Stimulated activated effector memory CD8-positive, alpha-beta T cell treated with anti-CD3 and anti-CD28 coated beads, Interleukin-12 subunit alpha, Interleukin-12 subunit beta, amount 100 ng/mL, for 72 hours (primary cell): ENCODE measurements at regions not wholly inside any gene's neighbourhood (a gene's known extent, or its start where the extent isn't known, plus 50 kb on each side); places are given as distances from the start of the nearest gene placed in this dataset.

ENCODE experiments used
- ATAC-seq: fragments of 150-1000 bp; cut with Tn5 transposase; 2 replicates; pipeline ENCODE4 v1.10.0; 2021
- DNase-seq, 2 donors: peaks; one replicate each; pipeline ENCODE4 v3.0.0; 2021 to 2022; ENCODE audit warnings: low spot score in 2 of 2
- H3K27ac Mint-ChIP-seq: one replicate; pipeline ENCODE4 v1.8.0; 2022; ENCODE audit warnings: mild to moderate bottlenecking, mixed read lengths
- H3K36me3 Mint-ChIP-seq: one replicate; pipeline ENCODE4 v1.8.0; 2022; ENCODE audit warnings: mild to moderate bottlenecking, mixed read lengths
- H3K4me1 Mint-ChIP-seq: one replicate; pipeline ENCODE4 v1.8.0; 2022; ENCODE audit warnings: mixed read lengths
- H3K4me3 Mint-ChIP-seq: one replicate; pipeline ENCODE4 v1.8.0; 2022; ENCODE audit warnings: mild to moderate bottlenecking, mixed read lengths
- H3K9me3 Mint-ChIP-seq: one replicate; pipeline ENCODE4 v1.8.0; 2022; ENCODE audit warnings: mixed read lengths

DNA sequence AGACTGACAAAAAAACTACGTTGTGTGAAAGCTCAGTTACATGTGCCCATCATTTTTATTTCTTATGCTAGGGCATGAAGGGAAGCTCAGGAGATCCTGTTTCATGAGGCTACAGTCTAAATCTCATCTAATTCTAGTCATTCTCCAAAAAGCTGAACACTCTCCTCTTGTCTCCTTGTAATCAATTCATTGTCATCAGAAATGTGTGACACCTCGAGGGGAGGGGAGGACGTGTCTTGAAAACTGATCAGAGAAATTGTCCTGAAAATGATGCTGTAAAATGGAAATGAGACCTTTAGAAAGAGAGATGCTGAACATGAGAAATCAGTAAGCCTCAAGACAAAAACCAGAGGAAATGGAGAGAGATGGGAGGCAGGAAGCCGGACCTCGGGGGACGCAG is 103.4 kb downstream of the DAD1 start:
- peak overlapping the region; percentile 53 for H3K4me3 Mint-ChIP-seq
- H3K4me1 Mint-ChIP-seq, result peaks cover 15% of the 10 kb centered on the region
- DNase-seq, result no peak
- H3K9me3 Mint-ChIP-seq, result no peaks in the 10 kb centered on the region
- no peak for ATAC-seq
- peak overlapping the region; percentile 29 for H3K27ac Mint-ChIP-seq
- H3K36me3 Mint-ChIP-seq, result peaks cover 77% of the 10 kb centered on the region

DNA sequence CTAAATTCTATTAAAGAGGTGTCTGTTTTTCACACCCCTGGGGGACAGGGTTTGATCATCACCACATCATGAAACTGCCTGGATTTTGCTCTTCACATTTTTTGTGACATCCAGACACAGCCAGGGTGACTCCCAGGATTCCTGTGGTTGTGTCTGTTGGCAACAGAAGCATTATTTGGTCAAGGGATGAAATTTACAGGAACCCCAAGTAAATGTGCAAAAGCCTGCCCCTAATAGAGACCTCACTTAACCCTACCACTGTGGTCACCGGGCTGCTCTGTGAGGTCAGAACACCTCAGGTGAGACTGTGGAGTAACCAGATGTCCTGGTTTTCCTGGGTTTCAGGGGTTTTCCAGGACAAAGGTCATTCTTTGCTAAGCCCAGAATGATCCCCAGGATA is 103.8 kb downstream of the DAD1 start:
- Mint-ChIP-seq H3K36me3 (peaks cover 74% of the 10 kb centered on the region), H3K27ac (no peak overlapping the region), H3K4me3 (peak overlapping the region; percentile 53), H3K4me1 (peaks cover 10% of the 10 kb centered on the region), H3K9me3 (no peaks in the 10 kb centered on the region)
- ATAC-seq (no peak), DNase-seq (no peak)

DNA sequence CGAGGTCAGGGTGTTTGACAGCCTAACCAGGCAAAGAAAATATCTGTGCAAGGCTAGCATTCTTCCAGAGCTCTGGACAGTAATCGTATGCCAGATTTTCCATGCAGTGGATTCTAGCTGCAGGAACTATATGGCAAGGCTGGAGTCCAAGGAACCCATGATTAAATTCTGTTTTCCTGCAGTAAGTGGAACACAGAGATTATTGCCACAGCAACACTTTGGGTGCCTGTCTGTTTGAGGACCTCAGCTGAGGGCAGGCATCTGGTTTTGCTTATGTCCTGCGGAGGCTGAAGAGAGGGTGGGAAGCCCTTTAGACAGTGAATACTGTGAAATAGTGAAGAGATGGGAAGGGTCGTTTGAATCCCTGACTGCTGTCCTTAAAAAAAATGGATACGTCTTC is 104.4 kb downstream of the DAD1 start:
- Mint-ChIP-seq H3K36me3 (peaks cover 68% of the 10 kb centered on the region), H3K9me3 (no peaks in the 10 kb centered on the region), H3K4me3 (peak overlapping the region; percentile 47), H3K4me1 (peaks cover 5% of the 10 kb centered on the region), H3K27ac (no peak overlapping the region)
- ATAC-seq (no peak), DNase-seq (no peak)

DNA sequence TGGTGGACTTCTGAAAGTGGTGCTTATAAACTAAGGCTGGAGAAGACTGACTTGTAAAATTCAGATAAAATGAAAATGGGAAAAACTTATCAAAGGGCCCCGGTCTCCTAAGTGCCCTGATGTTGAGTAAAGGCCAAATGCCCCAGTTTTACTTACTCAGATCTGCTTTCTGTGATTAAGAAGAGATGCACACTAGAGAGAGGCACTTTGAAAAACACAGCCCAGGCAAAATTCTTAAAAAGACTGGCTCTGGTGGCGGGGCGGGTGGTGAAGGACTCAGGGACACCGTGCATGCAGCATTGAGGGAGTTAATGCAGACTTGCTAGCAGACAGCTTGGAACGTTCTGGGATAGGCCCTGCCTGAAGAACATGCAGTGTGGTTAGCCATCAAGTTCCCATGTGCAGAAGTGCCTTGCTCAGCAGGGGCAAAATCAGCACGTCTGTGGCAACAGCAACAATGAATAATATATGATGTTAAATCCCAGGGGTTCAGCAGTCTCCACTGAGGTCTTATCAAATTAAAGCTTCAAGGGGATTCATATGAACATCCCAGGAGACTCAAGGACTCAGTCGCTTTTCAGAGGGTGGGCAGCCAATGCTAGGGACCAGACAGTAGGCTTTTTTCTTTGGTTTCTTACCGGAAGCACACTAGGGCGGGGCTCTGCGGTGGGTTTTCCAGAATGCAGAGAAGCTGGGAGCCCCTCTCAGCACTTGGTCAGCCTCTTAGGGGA is 105.0 kb downstream of the DAD1 start:
- Mint-ChIP-seq H3K27ac (peak overlapping the region; percentile 48), H3K4me3 (peak overlapping the region; percentile 47), H3K36me3 (peaks cover 62% of the 10 kb centered on the region), H3K9me3 (no peaks in the 10 kb centered on the region), H3K4me1 (peaks cover 5% of the 10 kb centered on the region)
- ATAC-seq (no peak), DNase-seq (no peak)

DNA sequence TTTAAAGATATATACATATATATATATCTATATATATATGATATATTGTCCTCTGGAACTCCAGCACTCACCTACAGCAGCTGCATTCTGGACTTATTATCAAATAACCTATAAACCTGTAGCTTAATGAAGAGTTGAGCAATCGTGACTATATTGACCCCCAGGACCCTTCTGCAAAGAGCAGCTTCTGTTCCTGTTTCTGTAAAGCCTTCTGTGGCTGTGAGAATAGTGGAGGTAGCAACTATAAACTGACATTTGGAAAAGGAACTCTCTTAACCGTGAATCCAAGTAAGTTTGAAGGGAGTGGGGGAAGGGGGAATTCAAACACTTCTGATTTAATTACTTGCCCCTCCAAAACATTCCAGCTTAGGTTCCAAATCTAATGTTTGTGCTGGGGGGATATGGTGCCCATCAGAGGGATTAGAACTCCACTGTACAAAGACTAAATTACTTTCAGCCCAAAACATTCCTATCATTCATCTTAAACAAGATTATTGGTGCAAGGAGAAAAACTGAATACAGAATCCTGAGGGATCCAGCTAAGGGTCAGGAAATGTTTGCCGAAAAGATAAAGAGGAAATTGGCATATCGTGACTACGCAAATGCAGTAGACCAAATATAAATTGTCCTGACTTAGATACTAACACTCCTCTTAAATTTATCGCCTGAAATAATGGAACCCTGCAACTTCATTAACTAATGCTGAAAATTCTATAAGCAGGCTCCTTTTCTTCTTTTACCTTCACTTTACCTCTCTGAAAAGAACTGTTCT is 106.1 kb downstream of the DAD1 start:
- Mint-ChIP-seq H3K4me3 (peak overlapping the region; percentile 47), H3K27ac (peak overlapping the region; percentile 80), H3K36me3 (peaks cover 51% of the 10 kb centered on the region), H3K4me1 (no peaks in the 10 kb centered on the region), H3K9me3 (no peaks in the 10 kb centered on the region)
- no peak for DNase-seq
- ATAC-seq, result no peak

DNA sequence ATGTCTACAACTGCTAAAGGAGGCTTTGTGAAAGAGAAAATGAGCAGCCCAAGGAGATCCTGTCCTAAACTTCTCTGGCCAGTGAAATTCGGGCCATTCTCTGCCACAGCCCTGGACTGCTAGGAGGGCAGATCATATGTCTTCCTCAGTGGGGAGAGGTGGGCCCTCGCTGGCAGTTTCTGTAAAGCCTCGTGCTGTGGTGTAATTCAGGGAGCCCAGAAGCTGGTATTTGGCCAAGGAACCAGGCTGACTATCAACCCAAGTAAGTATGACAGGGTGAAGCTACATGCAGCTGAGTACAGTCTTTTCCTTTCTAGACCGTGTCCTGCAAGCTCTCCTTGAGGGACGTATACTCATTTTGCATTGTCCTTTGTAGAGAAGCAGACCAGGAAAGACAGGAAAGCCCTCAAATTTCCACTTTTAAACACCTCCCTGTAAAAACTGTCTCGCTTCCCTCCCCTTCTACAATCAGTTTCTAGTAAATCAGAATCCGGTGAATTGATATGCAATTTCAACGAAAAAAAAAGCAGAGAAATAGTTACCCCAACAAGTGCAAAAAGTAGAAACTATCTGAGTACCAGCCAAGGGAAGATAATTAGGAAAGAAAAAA is 106.8 kb downstream of the DAD1 start:
- Mint-ChIP-seq H3K9me3 (no peaks in the 10 kb centered on the region), H3K4me3 (peak overlapping the region; percentile 38), H3K27ac (peak overlapping the region; percentile 80), H3K36me3 (peaks cover 49% of the 10 kb centered on the region), H3K4me1 (no peaks in the 10 kb centered on the region)
- ATAC-seq (no peak), DNase-seq (no peak)

DNA sequence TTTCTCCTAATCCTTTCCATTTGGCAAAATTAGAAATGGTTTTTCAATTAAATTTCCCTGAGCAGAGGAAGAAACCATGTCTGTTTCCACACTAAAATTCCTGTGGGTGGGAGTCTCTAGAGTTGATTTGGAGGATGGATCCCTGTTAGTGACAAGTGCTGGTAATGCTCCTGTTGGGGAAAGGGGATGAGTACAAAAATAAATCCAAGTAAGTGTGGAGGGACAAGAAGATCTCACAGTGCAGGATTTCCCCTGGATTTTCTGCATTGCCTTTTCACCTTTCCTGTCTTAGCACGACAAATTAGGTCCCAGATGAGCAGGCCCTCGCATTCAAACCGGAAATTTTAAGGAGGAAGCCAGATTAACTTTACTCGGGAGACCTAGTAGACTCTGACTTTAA is 107.5 kb downstream of the DAD1 start:
- Mint-ChIP-seq H3K4me1 (no peaks in the 10 kb centered on the region), H3K36me3 (peaks cover 46% of the 10 kb centered on the region), H3K4me3 (peak overlapping the region; percentile 38), H3K27ac (peak overlapping the region; percentile 80), H3K9me3 (no peaks in the 10 kb centered on the region)
- DNase-seq, result no peak
- ATAC-seq, result no peak

DNA sequence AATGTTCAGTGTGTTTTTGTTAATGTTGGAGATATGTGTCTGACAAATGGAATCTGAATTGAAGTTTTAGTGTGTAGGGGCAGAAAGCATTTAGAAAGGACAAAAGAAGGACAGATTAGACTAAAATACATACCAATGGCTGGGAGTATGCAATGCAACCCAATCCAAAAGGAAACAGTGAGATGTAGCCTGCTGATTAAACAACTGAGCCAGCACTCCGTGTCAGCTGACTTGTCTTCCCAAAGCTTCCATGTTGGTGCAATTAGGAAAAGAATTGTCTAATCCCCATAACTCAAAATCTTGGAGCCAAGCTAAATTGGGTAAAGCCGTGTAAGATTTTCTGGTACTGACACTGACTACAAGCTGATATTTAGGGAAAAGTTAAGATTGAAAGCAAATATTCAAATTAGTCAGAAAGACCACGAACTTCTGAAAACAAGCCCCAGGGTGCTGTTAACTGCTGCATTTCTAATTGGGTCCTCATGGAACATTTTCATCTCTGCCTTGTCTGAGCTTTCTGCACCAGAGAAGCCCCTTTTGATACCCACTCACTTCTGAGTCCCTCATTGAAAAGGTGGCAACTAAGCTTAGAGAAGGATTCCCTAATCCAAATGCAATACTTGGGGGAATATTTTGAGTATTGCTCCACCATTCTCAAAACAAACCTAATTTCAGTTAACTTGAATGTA is 109.1 kb downstream of the DAD1 start:
- no peak overlapping the region for H3K27ac Mint-ChIP-seq
- DNase-seq (no peak), ATAC-seq (no peak)

DNA sequence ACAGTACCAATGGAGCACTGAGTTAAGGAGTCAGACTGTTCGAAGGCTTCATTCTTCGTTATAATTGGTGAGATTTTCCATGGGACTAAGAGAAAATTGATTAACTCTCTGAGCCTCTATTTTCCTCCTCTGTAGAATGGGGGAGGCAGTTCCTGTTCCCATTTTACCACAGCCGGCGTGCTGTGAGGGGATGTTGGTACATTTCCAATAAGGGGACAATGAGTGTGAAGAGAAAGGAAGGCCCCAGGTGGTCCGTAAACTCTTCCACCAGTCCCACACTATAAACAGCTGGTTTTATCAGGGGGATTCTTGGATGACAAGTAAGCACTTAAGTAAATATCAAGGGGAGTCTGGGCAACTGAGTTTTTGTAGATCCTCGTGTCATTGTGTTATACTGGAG is 109.9 kb downstream of the DAD1 start:
- DNase-seq (no peak), ATAC-seq (no peak)
- Mint-ChIP-seq H3K4me1 (no peaks in the 10 kb centered on the region), H3K4me3 (peak overlapping the region; percentile 32), H3K27ac (no peak overlapping the region), H3K36me3 (peaks cover 32% of the 10 kb centered on the region), H3K9me3 (no peaks in the 10 kb centered on the region)

More for the DNA sequence above, 109.1 kb downstream of the DAD1 start:
- H3K4me3 Mint-ChIP-seq, result peak overlapping the region; percentile 32
- no peaks in the 10 kb centered on the region for H3K4me1 Mint-ChIP-seq
- H3K36me3 Mint-ChIP-seq, result peaks cover 34% of the 10 kb centered on the region
- H3K9me3 Mint-ChIP-seq, result no peaks in the 10 kb centered on the region

DNA sequence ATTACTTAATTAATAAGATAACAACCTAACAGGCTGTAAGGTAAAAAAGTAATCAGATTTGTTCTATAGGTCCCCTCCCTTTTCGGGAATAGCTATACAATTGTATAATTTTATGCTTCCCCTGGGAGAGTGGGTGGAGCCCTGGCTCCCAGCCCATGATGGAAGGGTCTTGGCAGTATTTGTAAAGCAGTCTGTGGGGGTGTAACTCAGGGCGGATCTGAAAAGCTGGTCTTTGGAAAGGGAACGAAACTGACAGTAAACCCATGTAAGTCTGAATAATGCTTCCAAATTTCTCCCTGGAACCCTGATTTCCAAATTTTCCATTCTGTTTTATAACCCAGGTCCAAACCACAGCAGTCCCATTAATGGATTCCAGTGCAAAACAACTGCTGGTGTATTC is 110.4 kb downstream of the DAD1 start:
- Mint-ChIP-seq H3K27ac (no peak overlapping the region), H3K9me3 (no peaks in the 10 kb centered on the region), H3K4me1 (no peaks in the 10 kb centered on the region), H3K36me3 (peaks cover 27% of the 10 kb centered on the region), H3K4me3 (peak overlapping the region; percentile 32)
- DNase-seq (no peak), ATAC-seq (no peak)

DNA sequence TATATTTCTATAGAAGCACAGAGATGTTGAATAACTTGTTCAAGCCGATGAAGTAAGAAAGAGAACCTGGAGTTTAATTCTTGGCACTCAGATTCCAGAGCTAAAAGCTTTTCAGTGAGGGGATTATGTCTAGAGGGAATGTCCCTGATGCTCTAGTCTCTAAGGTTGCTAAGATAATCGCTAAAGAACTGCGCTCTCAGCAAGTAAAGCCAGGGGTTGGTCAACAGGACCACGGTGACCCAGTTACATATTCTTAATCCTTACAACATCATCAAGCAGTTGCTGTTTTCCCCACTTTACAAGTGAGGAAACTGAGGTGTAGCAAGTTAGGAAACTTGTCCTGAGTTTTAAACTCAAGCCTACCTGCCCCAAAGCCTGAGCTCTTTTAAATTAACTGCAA is 110.8 kb downstream of the DAD1 start:
- ATAC-seq, result no peak
- Mint-ChIP-seq H3K9me3 (no peaks in the 10 kb centered on the region), H3K36me3 (peaks cover 23% of the 10 kb centered on the region), H3K4me3 (no peak overlapping the region), H3K27ac (no peak overlapping the region), H3K4me1 (no peaks in the 10 kb centered on the region)
- DNase-seq, result no peak

DNA sequence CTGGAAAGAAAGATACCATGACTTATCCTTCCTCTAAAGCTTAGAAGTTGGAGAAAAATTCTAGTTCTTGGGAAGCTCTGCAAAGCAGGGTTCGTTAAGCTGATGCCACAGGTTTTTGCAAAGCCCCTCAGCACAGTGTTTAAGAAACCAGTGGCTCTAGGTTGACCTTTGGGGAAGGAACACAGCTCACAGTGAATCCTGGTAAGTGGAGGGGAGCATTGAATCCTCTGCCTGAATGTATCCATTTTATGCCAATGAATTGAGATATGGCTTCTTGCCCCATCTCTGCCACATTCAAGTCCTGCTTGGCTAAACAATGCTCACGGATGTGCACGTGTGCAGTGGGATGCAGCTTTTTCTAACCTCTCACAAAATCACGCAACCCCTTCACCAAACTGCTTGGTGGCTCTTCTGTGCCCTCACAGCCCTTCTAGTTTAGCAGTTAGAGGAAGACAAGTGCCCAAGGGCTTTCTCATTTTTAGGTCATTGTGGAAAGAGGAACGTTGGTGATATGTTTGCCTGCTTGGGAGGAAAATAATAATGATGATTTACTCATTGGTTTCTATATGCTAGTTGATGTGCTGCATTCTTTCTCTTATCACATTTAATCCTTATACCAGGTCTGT is 111.3 kb downstream of the DAD1 start:
- Mint-ChIP-seq H3K36me3 (peaks cover 20% of the 10 kb centered on the region), H3K4me1 (no peaks in the 10 kb centered on the region), H3K9me3 (no peaks in the 10 kb centered on the region), H3K27ac (no peak overlapping the region), H3K4me3 (no peak overlapping the region)
- ATAC-seq (no peak), DNase-seq (no peak)

DNA sequence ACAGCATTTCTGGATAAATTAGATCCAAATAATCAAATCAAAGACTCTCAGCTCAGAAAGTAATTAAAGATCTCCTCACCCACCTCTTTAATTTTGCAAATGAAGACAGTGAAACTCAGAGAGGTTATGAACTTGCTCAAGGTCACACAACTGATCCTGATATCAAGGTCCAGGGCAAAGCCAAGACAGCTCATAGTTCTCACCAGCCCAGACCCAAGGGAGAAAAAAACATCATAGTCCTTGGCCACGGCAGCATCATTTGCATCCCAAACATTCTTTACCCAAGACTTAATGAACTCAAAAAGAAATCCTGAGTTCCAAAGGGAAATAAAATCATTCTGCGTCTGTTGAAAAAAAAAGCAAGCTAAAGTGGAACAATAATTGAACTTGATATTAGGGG is 112.1 kb downstream of the DAD1 start:
- no peaks in the 10 kb centered on the region for H3K9me3 Mint-ChIP-seq
- no peak overlapping the region for H3K27ac Mint-ChIP-seq
- no peak for DNase-seq
- no peak overlapping the region for H3K4me3 Mint-ChIP-seq
- no peaks in the 10 kb centered on the region for H3K4me1 Mint-ChIP-seq
- no peak for ATAC-seq
- peaks cover 14% of the 10 kb centered on the region for H3K36me3 Mint-ChIP-seq

DNA sequence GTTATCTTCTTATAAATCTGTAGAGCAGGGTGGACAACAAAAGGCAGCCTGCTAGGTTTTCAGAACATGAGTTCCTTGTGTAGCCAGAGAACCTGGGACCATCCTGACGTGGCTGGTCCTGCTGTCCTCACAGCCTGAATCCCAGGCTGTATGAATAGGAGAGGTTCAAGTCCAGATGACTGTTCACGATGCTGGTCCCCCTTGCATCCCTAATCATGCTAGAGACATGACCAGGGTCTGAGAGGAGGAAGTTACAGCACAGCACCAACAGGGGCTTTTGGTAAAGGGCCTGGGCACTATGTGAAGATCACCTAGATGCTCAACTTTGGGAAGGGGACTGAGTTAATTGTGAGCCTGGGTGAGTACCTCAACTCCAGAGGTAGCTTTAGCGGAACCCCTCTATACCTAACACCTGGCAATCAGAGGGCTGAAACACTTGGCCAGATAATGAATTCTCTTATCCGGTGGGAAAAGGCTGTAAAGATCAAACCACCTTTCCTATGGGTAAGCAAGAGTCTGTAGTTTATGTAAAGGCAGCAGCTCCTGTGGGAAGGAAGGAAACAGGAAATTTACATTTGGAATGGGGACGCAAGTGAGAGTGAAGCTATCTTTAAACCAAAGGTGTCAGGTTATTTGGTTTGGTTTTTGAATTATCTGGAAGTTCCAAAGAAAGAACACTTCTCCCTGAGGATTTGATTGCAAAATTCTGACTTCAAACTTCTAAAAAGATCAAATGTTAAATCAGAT is 112.8 kb downstream of the DAD1 start:
- Mint-ChIP-seq H3K4me1 (no peaks in the 10 kb centered on the region), H3K27ac (peak overlapping the region; percentile 65), H3K36me3 (peaks cover 7% of the 10 kb centered on the region), H3K4me3 (peak overlapping the region; percentile 30), H3K9me3 (no peaks in the 10 kb centered on the region)
- DNase-seq, result no peak
- ATAC-seq, result no peak
